GM23338 (cell line): ENCODE measurements at regions not wholly inside any gene's neighbourhood (a gene's known extent, or its start where the extent isn't known, plus 50 kb on each side); places are given as distances from the start of the nearest gene placed in this dataset.

Experiments
- ATAC-seq: fragments of 200-7000 bp; cut with Tn5 transposase; 3 replicates; pipeline ENCODE4 v1.9.1; 2020
- DNase-seq: peaks from one replicate; pipeline ENCODE4 v3.0.0-alpha.2; 2015; ENCODE audit warnings: low spot score
- H2AFZ ChIP-seq: fragments of 200-600 bp; sonication (generic); 2 replicates; pipeline ENCODE4 v1.8.0; 2016; ENCODE audit warnings: antibody characterized with exemption, mild to moderate bottlenecking, moderate library complexity
- H3F3A ChIP-seq: fragments of 200-600 bp; sonication (generic); replicated peaks from 2 replicates; pipeline ENCODE4 v1.8.0; 2017; ENCODE audit warnings: antibody characterized with exemption, mixed run types, low read depth
- H3K27ac ChIP-seq: fragments of 200-600 bp; sonication (generic); 2 replicates; pipeline ENCODE4 v1.6.1; 2016; ENCODE audit warnings: low read depth
- H3K27me3 ChIP-seq: fragments of 200-600 bp; sonication (generic); 2 replicates; pipeline ENCODE4 v1.8.0; 2016; ENCODE audit warnings: mild to moderate bottlenecking, mixed run types, moderate library complexity; ENCODE audit not compliant: insufficient read depth
- H3K36me3 ChIP-seq: fragments of 200-600 bp; sonication (generic); 2 replicates; pipeline ENCODE4 v1.8.0; 2016; ENCODE audit warnings: mild to moderate bottlenecking; ENCODE audit not compliant: insufficient read depth
- H3K4me1 ChIP-seq: fragments of 200-600 bp; sonication (generic); 2 replicates; pipeline ENCODE4 v1.8.0; 2016; ENCODE audit warnings: mild to moderate bottlenecking, moderate library complexity; ENCODE audit not compliant: insufficient read depth
- H3K4me2 ChIP-seq: fragments of 200-600 bp; sonication (generic); 2 replicates; pipeline ENCODE4 v1.7.1; 2017; ENCODE audit warnings: mixed run types
- H3K4me3 ChIP-seq: fragments of 200-600 bp; sonication (generic); 2 replicates; pipeline ENCODE4 v1.6.1; 2016; ENCODE audit warnings: mixed run types
- H3K79me2 ChIP-seq: fragments of 200-600 bp; sonication (generic); replicated peaks from 2 replicates; pipeline ENCODE4 v1.8.0; 2017; ENCODE audit warnings: mild to moderate bottlenecking; ENCODE audit not compliant: insufficient read depth
- H3K9me2 ChIP-seq: fragments of 200-600 bp; sonication (generic); 2 replicates; pipeline ENCODE4 v1.8.0; 2017; ENCODE audit not compliant: insufficient read depth
- H4K20me1 ChIP-seq: fragments of 200-600 bp; sonication (generic); replicated peaks from 2 replicates; pipeline ENCODE4 v1.8.0; 2017; ENCODE audit warnings: mild to moderate bottlenecking; ENCODE audit not compliant: insufficient read depth
- H3K27ac Mint-ChIP-seq: 2 replicates; pipeline ENCODE4 v1.8.0; 2020; ENCODE audit warnings: inconsistent platforms, mild to moderate bottlenecking, moderate library complexity, mixed read lengths
- H3K27me3 Mint-ChIP-seq: 3 replicates; pipeline ENCODE4 v1.8.0; 2022; ENCODE audit warnings: low read depth, mild to moderate bottlenecking, moderate library complexity, mixed read lengths, inconsistent platforms; ENCODE audit not compliant: insufficient read depth, poor library complexity
- H3K36me3 Mint-ChIP-seq: 3 replicates; pipeline ENCODE4 v1.8.0; 2021; ENCODE audit warnings: low read depth, mild to moderate bottlenecking, inconsistent platforms, moderate library complexity, mixed read lengths
- H3K4me1 Mint-ChIP-seq: 3 replicates; pipeline ENCODE4 v1.8.0; 2020; ENCODE audit warnings: mild to moderate bottlenecking, inconsistent platforms, mixed read lengths
- H3K4me3 Mint-ChIP-seq: 3 replicates; pipeline ENCODE4 v1.8.0; 2021; ENCODE audit warnings: moderate library complexity, mild to moderate bottlenecking, inconsistent platforms, mixed read lengths
- H3K9me3 Mint-ChIP-seq: 3 replicates; pipeline ENCODE4 v1.8.0; 2020; ENCODE audit warnings: moderate library complexity, mild to moderate bottlenecking, inconsistent platforms, mixed read lengths
- CREB1 ChIP-seq: fragments of 250-450 bp; sonication (Bioruptor Pico); IDR thresholded peaks from 2 replicates; pipeline ENCODE4 v1.5.0; 2020; ENCODE audit warnings: low read depth, mild to moderate bottlenecking, moderate library complexity
- EZH2 ChIP-seq: fragments of 200-600 bp; sonication (generic); IDR thresholded peaks from one replicate; pipeline ENCODE4 v1.8.0; 2017; ENCODE audit warnings: antibody characterized with exemption, mild to moderate bottlenecking, low read depth; ENCODE audit not compliant: unreplicated experiment
- EZH2phosphoT487 ChIP-seq: fragments of 200-600 bp; sonication (generic); IDR thresholded peaks from one replicate; pipeline ENCODE4 v1.8.1; 2018; ENCODE audit warnings: antibody characterized with exemption; ENCODE audit not compliant: unreplicated experiment
- POLR2AphosphoS5 ChIP-seq: IDR thresholded peaks from 2 replicates; pipeline ENCODE4 v1.6.1; 2016; ENCODE audit warnings: antibody characterized with exemption, low read depth
- STAT1 ChIP-seq: IDR thresholded peaks from one replicate; pipeline ENCODE4 v1.6.1; 2016; ENCODE audit warnings: antibody characterized with exemption; ENCODE audit not compliant: unreplicated experiment
- ZNF114 ChIP-seq: fragments of 250-450 bp; sonication (Bioruptor Pico); IDR thresholded peaks from 2 replicates; pipeline ENCODE4 v1.5.0; 2020; ENCODE audit warnings: mild to moderate bottlenecking, moderate library complexity
- ZNF331 ChIP-seq: fragments of 250-450 bp; sonication (Bioruptor Pico); IDR thresholded peaks from 2 replicates; pipeline ENCODE4 v1.5.0; 2020; ENCODE audit warnings: low read depth, mild to moderate bottlenecking, moderate library complexity
- TF ChIP-seq, protein P1 (sequence below): IDR thresholded peaks from one replicate; pipeline ENCODE4 v1.6.1; 2018; ENCODE audit warnings: antibody characterized with exemption; ENCODE audit not compliant: unreplicated experiment

GRCh38 chr5:175079707-175080106, 355.3 kb downstream of the MSX2 start:
- H3K9me3 Mint-ChIP-seq, result peaks cover 20% of the 10 kb centered on the region
- Histone ChIP-seq H3K9me2 (no peaks in the 10 kb centered on the region), H3K4me1 (no peaks in the 10 kb centered on the region), H3K4me3 (no peak overlapping the region), H3K79me2 (no peaks in the 10 kb centered on the region), H3F3A (no peaks in the 10 kb centered on the region), H4K20me1 (no peaks in the 10 kb centered on the region), H2AFZ (no peak overlapping the region), H3K4me2 (no peak overlapping the region), H3K27me3 (no peaks in the 10 kb centered on the region), H3K27ac (no peak overlapping the region), H3K36me3 (no peaks in the 10 kb centered on the region)
- ATAC-seq (no peak), DNase-seq (no peak)
- no peak overlapping the region for H3K27ac Mint-ChIP-seq
- H3K36me3 Mint-ChIP-seq, result peaks cover 10% of the 10 kb centered on the region; the same call in 2 of the 3 replicates
- H3K4me3 Mint-ChIP-seq, result no peak overlapping the region
- H3K4me1 Mint-ChIP-seq, result no peaks in the 10 kb centered on the region
- no peak for TF ChIP-seq CREB1 (CRISPR knock-in tag)
- TF ChIP-seq ZNF114, result no peak
- TF ChIP-seq EZH2, result no peak
- no peak for TF ChIP-seq ZNF331 (CRISPR knock-in tag)
- H3K27me3 Mint-ChIP-seq, result no peaks in the 10 kb centered on the region

DNA sequence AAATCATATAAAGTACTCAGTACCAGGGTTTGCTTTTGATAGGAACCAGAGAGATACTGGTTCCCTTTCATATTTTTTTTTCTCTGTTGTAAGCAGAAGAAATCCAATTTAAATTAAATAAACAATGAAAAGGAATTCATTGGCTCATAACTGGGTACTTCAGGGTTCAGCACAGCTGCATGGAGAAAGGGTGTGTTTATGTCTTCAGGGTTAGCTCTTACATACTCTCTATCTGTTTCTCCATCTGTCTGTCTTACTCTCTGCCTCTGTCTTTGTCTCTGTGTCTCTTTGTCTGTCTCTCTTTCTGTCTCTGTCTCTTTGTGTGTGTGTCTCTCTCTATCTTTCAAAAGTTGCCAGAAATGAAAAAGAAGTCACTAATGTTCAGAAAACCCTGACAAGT, 345.9 kb downstream of the MSX2 start:
- Histone ChIP-seq H3K4me1 (no peaks in the 10 kb centered on the region), H3F3A (no peaks in the 10 kb centered on the region), H3K9me2 (no peaks in the 10 kb centered on the region), H3K27me3 (no peaks in the 10 kb centered on the region), H3K4me2 (no peak overlapping the region), H3K4me3 (no peak overlapping the region), H3K79me2 (no peaks in the 10 kb centered on the region), H3K27ac (no peak overlapping the region), H4K20me1 (no peaks in the 10 kb centered on the region), H3K36me3 (no peaks in the 10 kb centered on the region), H2AFZ (no peak overlapping the region)
- DNase-seq, result no peak
- ATAC-seq, result no peak
- peaks cover 1% of the 10 kb centered on the region for H3K27me3 Mint-ChIP-seq
- peaks cover 15% of the 10 kb centered on the region for H3K9me3 Mint-ChIP-seq
- peaks cover 3% of the 10 kb centered on the region; the same call in 2 of the 3 replicates for H3K36me3 Mint-ChIP-seq
- TF ChIP-seq, protein P1, sequence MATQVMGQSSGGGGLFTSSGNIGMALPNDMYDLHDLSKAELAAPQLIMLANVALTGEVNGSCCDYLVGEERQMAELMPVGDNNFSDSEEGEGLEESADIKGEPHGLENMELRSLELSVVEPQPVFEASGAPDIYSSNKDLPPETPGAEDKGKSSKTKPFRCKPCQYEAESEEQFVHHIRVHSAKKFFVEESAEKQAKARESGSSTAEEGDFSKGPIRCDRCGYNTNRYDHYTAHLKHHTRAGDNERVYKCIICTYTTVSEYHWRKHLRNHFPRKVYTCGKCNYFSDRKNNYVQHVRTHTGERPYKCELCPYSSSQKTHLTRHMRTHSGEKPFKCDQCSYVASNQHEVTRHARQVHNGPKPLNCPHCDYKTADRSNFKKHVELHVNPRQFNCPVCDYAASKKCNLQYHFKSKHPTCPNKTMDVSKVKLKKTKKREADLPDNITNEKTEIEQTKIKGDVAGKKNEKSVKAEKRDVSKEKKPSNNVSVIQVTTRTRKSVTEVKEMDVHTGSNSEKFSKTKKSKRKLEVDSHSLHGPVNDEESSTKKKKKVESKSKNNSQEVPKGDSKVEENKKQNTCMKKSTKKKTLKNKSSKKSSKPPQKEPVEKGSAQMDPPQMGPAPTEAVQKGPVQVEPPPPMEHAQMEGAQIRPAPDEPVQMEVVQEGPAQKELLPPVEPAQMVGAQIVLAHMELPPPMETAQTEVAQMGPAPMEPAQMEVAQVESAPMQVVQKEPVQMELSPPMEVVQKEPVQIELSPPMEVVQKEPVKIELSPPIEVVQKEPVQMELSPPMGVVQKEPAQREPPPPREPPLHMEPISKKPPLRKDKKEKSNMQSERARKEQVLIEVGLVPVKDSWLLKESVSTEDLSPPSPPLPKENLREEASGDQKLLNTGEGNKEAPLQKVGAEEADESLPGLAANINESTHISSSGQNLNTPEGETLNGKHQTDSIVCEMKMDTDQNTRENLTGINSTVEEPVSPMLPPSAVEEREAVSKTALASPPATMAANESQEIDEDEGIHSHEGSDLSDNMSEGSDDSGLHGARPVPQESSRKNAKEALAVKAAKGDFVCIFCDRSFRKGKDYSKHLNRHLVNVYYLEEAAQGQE, result no peak
- TF ChIP-seq POLR2AphosphoS5, result no peak
- TF ChIP-seq STAT1, result no peak
- TF ChIP-seq ZNF114, result no peak
- no peak for TF ChIP-seq EZH2phosphoT487
- TF ChIP-seq CREB1 (CRISPR knock-in tag), result no peak
- no peak for TF ChIP-seq ZNF331 (CRISPR knock-in tag)
- TF ChIP-seq EZH2, result no peak
- H3K4me3 Mint-ChIP-seq, result no peak overlapping the region
- H3K27ac Mint-ChIP-seq, result no peak overlapping the region
- no peaks in the 10 kb centered on the region for H3K4me1 Mint-ChIP-seq
